Stimulated activated CD4-positive, alpha-beta T cell treated with anti-CD3 and anti-CD28 coated beads, Interleukin-4, amount 100 ng/mL, for 4 hours (primary cell): ENCODE measurements at regions not wholly inside any gene's neighbourhood (a gene's known extent, or its start where the extent isn't known, plus 50 kb on each side); places are given as distances from the start of the nearest gene placed in this dataset.

Source experiments
- DNase-seq, 2 experiments: peaks; one replicate each; pipeline ENCODE4 v3.0.0-alpha.2; 2020

GRCh38 chr13:106906426-106906996 is 338.6 kb upstream of the ARGLU1 start:
- no peak for DNase-seq

GRCh38 chr13:106905380-106906162 is 337.6 kb upstream of the ARGLU1 start:
- DNase-seq = no peak

- no peak for DNase-seq
Measured at GRCh38 chr13:106899442-106899841, 331.5 kb upstream of the ARGLU1 start.

- DNase-seq = no peak
Measured at GRCh38 chr13:106898231-106898630, 330.3 kb upstream of the ARGLU1 start.

- DNase-seq = no peak
Measured at GRCh38 chr13:106888148-106888547, 320.2 kb upstream of the ARGLU1 start.

- DNase-seq = no peak
Measured at GRCh38 chr13:106887686-106888085, 319.7 kb upstream of the ARGLU1 start.

GRCh38 chr13:106883976-106884375 is 316.0 kb upstream of the ARGLU1 start:
- DNase-seq = no peak

- DNase-seq = no peak
Measured at GRCh38 chr13:106882246-106882645, 314.3 kb upstream of the ARGLU1 start.

- DNase-seq = no peak
Measured at GRCh38 chr13:106879806-106880205, 311.9 kb upstream of the ARGLU1 start.

- DNase-seq = no peak
Measured at GRCh38 chr13:106874323-106874722, 306.4 kb upstream of the ARGLU1 start.

GRCh38 chr13:106873810-106874209 is 305.9 kb upstream of the ARGLU1 start:
- DNase-seq = no peak

GRCh38 chr13:106867249-106867648 is 299.3 kb upstream of the ARGLU1 start:
- DNase-seq = no peak

GRCh38 chr13:106865716-106866440 is 297.9 kb upstream of the ARGLU1 start:
- DNase-seq = no peak

- no peak for DNase-seq
Measured at GRCh38 chr13:106859533-106859904, 291.6 kb upstream of the ARGLU1 start.

GRCh38 chr13:106858903-106859532 is 291.1 kb upstream of the ARGLU1 start:
- no peak for DNase-seq

- DNase-seq = no peak
Measured at GRCh38 chr13:106852436-106852835, 284.5 kb upstream of the ARGLU1 start.

GRCh38 chr13:106850973-106851650 is 283.2 kb upstream of the ARGLU1 start:
- DNase-seq = no peak

- no peak for DNase-seq
Measured at GRCh38 chr13:106846571-106847448, 278.9 kb upstream of the ARGLU1 start.

GRCh38 chr13:106836186-106836802 is 268.4 kb upstream of the ARGLU1 start:
- no peak for DNase-seq

GRCh38 chr13:106835477-106835876 is 267.5 kb upstream of the ARGLU1 start:
- DNase-seq = no peak

- no peak for DNase-seq
Measured at GRCh38 chr13:106821979-106822378, 254.0 kb upstream of the ARGLU1 start.
